ENCODE measurements at regions not wholly inside any gene's neighbourhood (a gene's known extent, or its start where the extent isn't known, plus 50 kb on each side); places are given as distances from the start of the nearest gene placed in this dataset.

DNA sequence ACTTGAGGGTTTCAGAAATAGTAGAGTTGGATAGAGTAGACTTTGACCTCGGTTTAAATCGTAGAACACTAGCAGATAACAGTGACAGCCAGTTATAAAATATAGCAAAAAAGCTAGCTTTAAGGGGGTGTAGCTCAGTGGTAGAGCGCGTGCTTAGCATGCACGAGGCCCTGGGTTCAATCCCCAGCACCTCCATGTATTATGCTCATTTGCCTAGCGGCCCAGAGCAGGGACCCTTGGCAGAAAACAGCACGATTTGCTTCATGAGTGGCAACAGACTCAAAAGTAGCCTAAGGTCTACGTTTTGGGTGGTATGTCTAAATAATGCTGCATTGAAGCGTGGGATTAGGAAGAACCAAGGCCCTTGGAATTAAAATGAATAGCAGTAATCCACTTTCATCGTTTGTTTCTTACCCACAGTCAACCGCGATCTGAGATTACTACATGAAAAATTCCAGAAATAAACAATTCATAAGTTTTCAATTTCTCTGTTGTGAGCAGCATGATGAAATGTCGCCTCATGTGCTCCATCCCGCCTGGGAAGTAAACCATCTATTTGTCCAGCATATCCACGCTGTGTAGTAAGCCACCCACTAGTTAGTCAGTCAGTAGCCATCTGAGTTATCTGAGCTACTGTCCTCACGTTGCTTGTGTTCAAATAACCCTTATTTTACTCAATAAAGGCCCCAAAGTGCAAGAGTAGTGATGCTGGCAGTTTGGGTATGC, 184.9 kb downstream of the GPX5 start:
- no peaks in the 10 kb centered on the region for H3K79me2 ChIP-seq
- H4K20me1 ChIP-seq (ENCODE audit: insufficient read depth, poor library complexity, severe bottlenecking): no peaks in the 10 kb centered on the region
- no peaks in the 10 kb centered on the region for H3K9me2 ChIP-seq (replicated peaks; ENCODE audit: insufficient read depth)
- peak overlapping the region; percentile 18 for H3K27ac ChIP-seq
- H3K9me3 ChIP-seq (ENCODE audit: low read depth): peaks cover 11% of the 10 kb centered on the region
- H3K4me3 ChIP-seq: no peak overlapping the region
- no peaks in the 10 kb centered on the region for H3K36me3 ChIP-seq (replicated peaks; ENCODE audit: insufficient read depth, low read depth)
- WGBS (ENCODE audit: low lambda C conversion rate, missing lambda C conversion rate): 53% methylated on average over 16 of the region's 16 CpGs
- peak overlapping the region; percentile 93 for H3K4me2 ChIP-seq
- DNase-seq (ENCODE audit: low spot score): peak; percentile 48
- TF ChIP-seq EZH2phosphoT487 (IDR thresholded peaks at IDR 0.05; ENCODE audit: low read depth, severe bottlenecking, unreplicated experiment) (no peak), EZH2 (IDR thresholded peaks at IDR 0.05; ENCODE audit: borderline replicate concordance) (no peak), CTCF (IDR thresholded peaks at IDR 0.05; ENCODE audit: poor library complexity) (no peak)
- H2AFZ ChIP-seq: peak overlapping the region; percentile 98
- H3K4me1 ChIP-seq (ENCODE audit: insufficient read depth): peaks cover 6% of the 10 kb centered on the region
- no peaks in the 10 kb centered on the region for H3K27me3 ChIP-seq

- H3K4me1 ChIP-seq (ENCODE audit: insufficient read depth): peaks cover 6% of the 10 kb centered on the region
- no peak overlapping the region for H3K4me3 ChIP-seq
- peaks cover 11% of the 10 kb centered on the region for H3K9me3 ChIP-seq (ENCODE audit: low read depth)
- H3K27ac ChIP-seq: no peak overlapping the region
- no peak overlapping the region for H3K4me2 ChIP-seq
- H2AFZ ChIP-seq: no peak overlapping the region
- DNase-seq (ENCODE audit: low spot score): no peak
- no peaks in the 10 kb centered on the region for H3K27me3 ChIP-seq
- no peaks in the 10 kb centered on the region for H3K9me2 ChIP-seq (replicated peaks; ENCODE audit: insufficient read depth)
- no peaks in the 10 kb centered on the region for H4K20me1 ChIP-seq (ENCODE audit: insufficient read depth, poor library complexity, severe bottlenecking)
- H3K36me3 ChIP-seq (replicated peaks; ENCODE audit: insufficient read depth, low read depth): no peaks in the 10 kb centered on the region
- 86% methylated on average over 4 of the region's 4 CpGs for WGBS (ENCODE audit: low lambda C conversion rate, missing lambda C conversion rate)
- TF ChIP-seq EZH2 (IDR thresholded peaks at IDR 0.05; ENCODE audit: borderline replicate concordance) (no peak), CTCF (IDR thresholded peaks at IDR 0.05; ENCODE audit: poor library complexity) (no peak), EZH2phosphoT487 (IDR thresholded peaks at IDR 0.05; ENCODE audit: low read depth, severe bottlenecking, unreplicated experiment) (no peak)
- no peaks in the 10 kb centered on the region for H3K79me2 ChIP-seq
These were observed 185.6 kb downstream of the GPX5 start for GRCh38 chr6:28711325-28711724.

DNA sequence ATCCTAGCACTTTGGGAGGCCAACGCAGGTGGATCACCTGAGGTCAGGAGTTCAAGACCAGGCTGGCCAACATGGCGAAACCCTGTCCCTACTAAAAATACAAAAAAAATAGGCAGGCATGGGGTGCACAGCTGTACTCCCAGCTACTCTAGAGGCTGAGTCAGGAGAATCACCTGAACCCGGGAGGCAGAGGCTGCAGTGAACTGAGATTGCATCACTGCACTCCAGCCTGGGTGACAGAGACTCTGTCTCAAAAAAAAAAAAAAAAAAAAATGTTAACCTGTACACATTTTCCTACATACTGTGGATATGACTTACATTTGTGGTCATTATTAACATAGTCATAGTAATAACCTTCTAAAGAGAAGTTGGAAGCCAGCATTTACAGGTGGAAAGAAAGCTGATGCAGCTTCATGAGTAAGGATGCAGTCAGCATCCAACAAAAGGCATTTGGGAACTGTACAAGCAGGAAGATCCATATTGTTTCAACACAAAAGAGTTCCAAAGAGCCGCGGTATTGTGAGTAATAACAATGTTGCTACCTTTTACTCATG, 186.2 kb downstream of the GPX5 start:
- Histone ChIP-seq H3K27ac (no peak overlapping the region), H3K4me2 (no peak overlapping the region), H3K9me3 (ENCODE audit: low read depth) (peaks cover 11% of the 10 kb centered on the region), H3K9me2 (replicated peaks; ENCODE audit: insufficient read depth) (no peaks in the 10 kb centered on the region), H4K20me1 (ENCODE audit: insufficient read depth, poor library complexity, severe bottlenecking) (no peaks in the 10 kb centered on the region), H3K4me1 (ENCODE audit: insufficient read depth) (peaks cover 6% of the 10 kb centered on the region), H3K36me3 (replicated peaks; ENCODE audit: insufficient read depth, low read depth) (no peaks in the 10 kb centered on the region), H3K27me3 (no peaks in the 10 kb centered on the region), H3K4me3 (no peak overlapping the region), H3K79me2 (no peaks in the 10 kb centered on the region), H2AFZ (no peak overlapping the region)
- WGBS (ENCODE audit: low lambda C conversion rate, missing lambda C conversion rate): 87% methylated on average over 5 of the region's 5 CpGs
- no peak for DNase-seq (ENCODE audit: low spot score)
- TF ChIP-seq CTCF (IDR thresholded peaks at IDR 0.05; ENCODE audit: poor library complexity) (no peak), EZH2 (IDR thresholded peaks at IDR 0.05; ENCODE audit: borderline replicate concordance) (no peak), EZH2phosphoT487 (IDR thresholded peaks at IDR 0.05; ENCODE audit: low read depth, severe bottlenecking, unreplicated experiment) (no peak)

Measured in hepatocyte (in vitro differentiated cells).